HepG2 (cell line): ENCODE measurements at regions not wholly inside any gene's neighbourhood (a gene's known extent, or its start where the extent isn't known, plus 50 kb on each side); places are given as distances from the start of the nearest gene placed in this dataset.
A peak's percentile ranks its signal among the peaks of the same experiment; 100 is the strongest.

Source experiments
- ATAC-seq: fragments of 200-7000 bp; cut with Tn5 transposase; 3 replicates; pipeline ENCODE4 v1.9.1; 2020; ENCODE audit warnings: mild to moderate bottlenecking, moderate library complexity
- BruUV-seq: library from RNA; stranded (reverse); fragments of 400-500 nt; replicated peaks from 2 replicates; lab custom pipeline; 2021; lab: Mats Ljungman, UMichigan
- CTCF ChIA-PET: fragments of 300-600 bp; formaldehyde crosslinking; extraction: SDS; loops from one replicate; lab custom pipeline; 2021; ENCODE audit warnings: low total read pairs, inconsistent platforms, low intra/inter-chr PET ratio; lab: Yijun Ruan, JAX
- POLR2A ChIA-PET: fragments of 350-600 bp; sonication (Branson Sonifier 250); formaldehyde crosslinking; loops from one replicate; lab custom pipeline; 2020; ENCODE audit warnings: antibody characterized with exemption, inconsistent platforms; lab: Yijun Ruan, JAX
- DNase-seq: peaks from one replicate; pipeline ENCODE4 v3.0.0-alpha.2; 2015; ENCODE audit warnings: low spot score
- FAIRE-seq: peaks from 3 replicates; lab custom pipeline; 2011; peaks lifted over from hg19 to GRCh38; lab: Jason Lieb, UNC
- H2AFZ ChIP-seq: one replicate; pipeline ENCODE4 v1.6.1; 2011; ENCODE audit warnings: low read length, inconsistent platforms
- H3K27ac ChIP-seq: fragments of 300-600 bp; 3 replicates; pipeline ENCODE4 v1.8.0; 2011; ENCODE audit warnings: mixed run types, mild to moderate bottlenecking, mixed read lengths, low read length, inconsistent platforms; ENCODE audit not compliant: insufficient read depth; ENCODE audit errors: extremely low read length
- H3K27me3 ChIP-seq, 2 experiments: fragments of 200-600 bp in 1 of 2; 2 replicates in 1 of 2; 3 replicates in 1 of 2; pipeline versions ENCODE4 v1.6.0 to v1.8.0; 2011; ENCODE audit warnings: low read length in 2 of 2, mild to moderate bottlenecking in 2 of 2, moderate library complexity in 2 of 2, inconsistent platforms in 1 of 2; ENCODE audit not compliant: insufficient read depth in 2 of 2, control insufficient read depth in 1 of 2
- H3K36me3 ChIP-seq, 2 experiments: fragments of 200-600 bp in 1 of 2; replicated peaks in 1 of 2; 2 replicates in 1 of 2; 3 replicates in 1 of 2; pipeline versions ENCODE4 v1.5.1 to v1.8.0; 2011; ENCODE audit warnings: low read length in 2 of 2, inconsistent platforms in 1 of 2; ENCODE audit not compliant: insufficient read depth in 2 of 2, control insufficient read depth in 1 of 2
- H3K4me1 ChIP-seq: 2 replicates; pipeline ENCODE4 v1.5.1; 2012; ENCODE audit warnings: low read length, inconsistent platforms; ENCODE audit not compliant: insufficient read depth
- H3K4me2 ChIP-seq: 2 replicates; pipeline ENCODE4 v1.6.0; 2011; ENCODE audit warnings: low read depth, low read length, inconsistent platforms
- H3K4me3 ChIP-seq, 3 experiments: fragments of 200-600 bp in 1 of 3; sonication (generic), shearing (Covaris generic) in 1 of 3; replicated peaks in 1 of 3; 2 replicates each; pipeline ENCODE4 v1.5.1; 2011 to 2016; ENCODE audit warnings: low read length in 3 of 3, inconsistent platforms in 2 of 3, low read depth in 2 of 3, mild to moderate bottlenecking in 2 of 3, control low read depth in 1 of 3, mixed read lengths in 1 of 3; ENCODE audit not compliant: insufficient read depth in 1 of 3
- H3K79me2 ChIP-seq: one replicate; pipeline ENCODE4 v1.6.1; 2011; ENCODE audit warnings: low read length, inconsistent platforms; ENCODE audit not compliant: insufficient read depth
- H3K9ac ChIP-seq: 2 replicates; pipeline ENCODE4 v1.6.0; 2011; ENCODE audit warnings: mild to moderate bottlenecking, low read depth, low read length, inconsistent platforms; ENCODE audit not compliant: insufficient read depth
- H3K9me3 ChIP-seq: 2 replicates; pipeline ENCODE4 v1.5.1; 2012; ENCODE audit warnings: mild to moderate bottlenecking, low read length
- H4K20me1 ChIP-seq: 2 replicates; pipeline ENCODE4 v1.6.0; 2011; ENCODE audit warnings: inconsistent platforms, mild to moderate bottlenecking, low read length, moderate library complexity; ENCODE audit not compliant: insufficient read depth
- ARHGAP35 ChIP-seq: sonication (generic); formaldehyde crosslinking; IDR thresholded peaks from 2 replicates; pipeline ENCODE4 v1.9.0; 2022; ENCODE audit warnings: mild to moderate bottlenecking, inconsistent platforms, moderate library complexity, missing genetic modification reagents, borderline replicate concordance
- DR1 ChIP-seq: sonication (generic); formaldehyde crosslinking; IDR thresholded peaks from 2 replicates; pipeline ENCODE4 v1.8.0; 2021; ENCODE audit warnings: mild to moderate bottlenecking, missing genetic modification reagents, inconsistent platforms
- EZH2 ChIP-seq: conservative IDR thresholded peaks from 2 replicates; pipeline ENCODE4 v1.6.1; 2012; ENCODE audit warnings: mild to moderate bottlenecking, low read depth, low read length, moderate library complexity
- IRF2 ChIP-seq: IDR thresholded peaks from 2 replicates; pipeline ENCODE4 v1.6.1; 2018; ENCODE audit warnings: missing genetic modification reagents, missing compliant biosample characterization
- MAFK ChIP-seq, 2 experiments: IDR thresholded peaks in 1 of 2; conservative IDR thresholded peaks in 1 of 2; 2 replicates each; pipeline ENCODE4 v1.6.1; 2011; ENCODE audit warnings: improper control_type of control experiment in 2 of 2, low read length in 2 of 2
- MIXL1 ChIP-seq: IDR thresholded peaks from 2 replicates; pipeline ENCODE4 v1.6.1; 2016
- RBFOX2 ChIP-seq: fragments of 200-400 bp; formaldehyde crosslinking; IDR thresholded peaks from 2 replicates; pipeline ENCODE4 v1.6.1; 2017; ENCODE audit warnings: low read depth, mild to moderate bottlenecking, low read length
- REXO4 ChIP-seq: sonication (generic); formaldehyde crosslinking; IDR thresholded peaks from 2 replicates; pipeline ENCODE4 v1.8.0; 2022; ENCODE audit warnings: missing genetic modification reagents, mild to moderate bottlenecking, borderline replicate concordance
- RFXANK ChIP-seq: IDR thresholded peaks from 2 replicates; pipeline ENCODE4 v1.6.1; 2016
- TRIM24 ChIP-seq: sonication (generic); formaldehyde crosslinking; IDR thresholded peaks from 2 replicates; pipeline ENCODE4 v1.8.0; 2022; ENCODE audit warnings: mild to moderate bottlenecking, missing genetic modification reagents
- ZFP36L1 ChIP-seq: sonication (generic); formaldehyde crosslinking; IDR thresholded peaks from 2 replicates; pipeline ENCODE4 v1.8.0; 2022; ENCODE audit warnings: mild to moderate bottlenecking, missing genetic modification reagents, moderate library complexity
- ZKSCAN1 ChIP-seq: fragments of 150-350 bp; IDR thresholded peaks from 2 replicates; pipeline ENCODE4 v1.6.1; 2014; ENCODE audit warnings: low read length
- ZMYM3 ChIP-seq: sonication (generic); formaldehyde crosslinking; IDR thresholded peaks from 2 replicates; pipeline ENCODE4 v1.5.1; 2020; ENCODE audit warnings: mild to moderate bottlenecking, missing genetic modification reagents
- ZNF292 ChIP-seq: sonication (generic); formaldehyde crosslinking; IDR thresholded peaks from 2 replicates; pipeline ENCODE4 v1.8.1; 2022; ENCODE audit warnings: mild to moderate bottlenecking, low read depth, missing genetic modification reagents, borderline replicate concordance
- WGBS: methylation state at CpG from one replicate; pipeline ENCODE4 v1.1.6; 2017; ENCODE audit warnings: low lambda C conversion rate; 5-methylcytosine and 5-hydroxymethylcytosine counted together
- in situ Hi-C: cut with HindIII; loops from 2 replicates; pipeline ENCODE4 v1.10.0; 2017; ENCODE audit warnings: low pct_unique_long_range_greater_than_20kb; ENCODE audit not compliant: extremely low pct_ligation_motif_present
- intact Hi-C: fragments of 100-400 bp; cut with micrococcal nuclease; formaldehyde crosslinking; loops from one replicate; pipeline ENCODE4 v1.10.0; 2022; ENCODE audit not compliant: unreplicated experiment

DNA sequence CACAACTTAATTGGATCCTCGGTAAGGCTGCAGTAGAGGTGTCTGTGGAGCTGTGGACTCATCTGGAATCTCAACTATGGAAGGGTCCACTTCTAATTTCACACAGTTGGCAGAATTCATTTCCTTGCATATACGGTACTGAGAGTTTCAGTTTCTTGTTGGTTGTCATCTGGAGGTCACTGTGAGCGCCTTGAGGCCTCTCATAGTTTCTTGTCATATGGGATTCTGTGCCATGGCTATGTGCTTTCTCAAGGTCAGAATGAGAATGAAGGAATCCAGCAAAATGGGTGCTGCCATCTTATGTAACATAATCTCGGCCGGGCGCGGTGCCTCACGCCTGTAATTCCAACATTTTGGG, 298.2 kb downstream of the DOK5 start:
- Histone ChIP-seq H3K4me1 (no peaks in the 10 kb centered on the region), H3K9ac (no peak overlapping the region), H3K4me3 (no peak overlapping the region), H3K79me2 (no peaks in the 10 kb centered on the region), H3K9me3 (0 out of 2 replicates have a peak, but pooled peaks cover 23% of the 10 kb centered on the region), H4K20me1 (no peaks in the 10 kb centered on the region), H2AFZ (no peak overlapping the region), H3K4me2 (no peak overlapping the region), H3K27ac (no peak overlapping the region), H3K36me3 (no peaks in the 10 kb centered on the region), H3K27me3 (no peaks in the 10 kb centered on the region)
- no peak for TF ChIP-seq ARHGAP35
- 0 out of 4 replicates have a peak, but pooled peaks of 1 of the 2 experiments have one; percentile 11 for TF ChIP-seq MAFK (conservative IDR thresholded peaks at IDR 0.05 in 1 of 2, IDR thresholded peaks at IDR 0.05 in 1 of 2; ENCODE audit: low read length in 2 of 2)
- in situ Hi-C loops = no loop called here
- ATAC-seq (no peak), DNase-seq (no peak), FAIRE-seq (no peak)
- ChIA-PET POLR2A (no interaction called here), CTCF (no interaction called here)
- intact Hi-C loops = no loop called here
- WGBS = 19% methylated on average over 8 of the region's 8 CpGs
- no TSS peak for BruUV-seq

DNA sequence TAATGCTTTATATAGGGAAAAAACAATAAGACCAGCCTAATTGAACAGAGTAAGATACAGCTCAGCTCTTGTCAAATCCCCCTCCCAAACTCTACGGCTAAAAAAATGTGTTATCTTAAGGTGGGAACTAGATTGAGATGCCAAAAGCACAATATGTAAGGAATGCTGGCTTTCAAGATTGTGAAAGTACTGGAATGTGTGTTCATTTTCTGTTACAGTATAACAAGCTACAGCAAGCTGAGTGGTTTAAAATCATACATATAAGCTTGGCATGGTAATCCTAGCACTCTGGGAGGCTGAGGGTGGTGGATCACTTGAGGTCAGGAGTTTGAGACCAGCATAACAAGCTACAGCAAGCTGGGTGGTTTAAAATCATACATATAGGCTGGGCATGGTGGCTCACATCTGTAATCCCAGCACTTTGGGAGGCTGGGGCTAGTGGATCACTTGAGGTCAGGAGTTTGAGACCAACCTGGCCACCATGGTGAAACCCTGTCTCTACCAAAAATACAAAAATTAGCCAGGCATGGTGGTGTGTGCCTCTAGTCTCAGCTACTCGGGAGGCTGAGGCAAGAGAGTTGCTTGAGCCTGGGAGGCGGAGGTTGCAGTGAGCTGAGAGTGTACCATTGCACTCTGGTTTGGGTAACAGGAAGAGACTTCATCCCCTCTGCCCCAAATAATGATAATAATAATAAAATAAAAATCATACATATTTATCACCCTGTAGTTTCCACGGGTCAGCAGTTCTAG, 297.7 kb downstream of the DOK5 start:
- CTCF ChIA-PET = no interaction called here
- H3K27ac ChIP-seq = no peak overlapping the region
- H2AFZ ChIP-seq = no peak overlapping the region
- WGBS = 4% methylated on average over 4 of the region's 4 CpGs
- 0 out of 2 replicates have a peak, but pooled peaks cover 23% of the 10 kb centered on the region for H3K9me3 ChIP-seq
- H3K9ac ChIP-seq = no peak overlapping the region
- no peak for ATAC-seq
- TF ChIP-seq RFXANK (CRISPR knock-in tag) (no peak), MIXL1 (CRISPR knock-in tag) (no peak), EZH2 (no peak), ZKSCAN1 (no peak), DR1 (no peak), RBFOX2 (no peak), ZNF292 (CRISPR knock-in tag) (no peak), ZFP36L1 (CRISPR knock-in tag) (no peak), REXO4 (CRISPR knock-in tag) (no peak), ZMYM3 (CRISPR knock-in tag) (no peak), IRF2 (CRISPR knock-in tag) (no peak), TRIM24 (CRISPR knock-in tag) (no peak)
- TF ChIP-seq, all 625 proteins: peak for 0
- H3K27me3 ChIP-seq = no peaks in the 10 kb centered on the region
- no peaks in the 10 kb centered on the region for H3K79me2 ChIP-seq
- intact Hi-C loops = no loop called here
- no peak overlapping the region for H3K4me3 ChIP-seq
- no peaks in the 10 kb centered on the region for H4K20me1 ChIP-seq
- FAIRE-seq = no peak
- no TSS peak for BruUV-seq
- POLR2A ChIA-PET = no interaction called here
- H3K4me2 ChIP-seq = no peak overlapping the region
- H3K36me3 ChIP-seq = no peaks in the 10 kb centered on the region
- in situ Hi-C loops = no loop called here
- DNase-seq = no peak
- no peaks in the 10 kb centered on the region for H3K4me1 ChIP-seq
